ENCODE measurements at regions not wholly inside any gene's neighbourhood (a gene's known extent, or its start where the extent isn't known, plus 50 kb on each side); places are given as distances from the start of the nearest gene placed in this dataset.

DNA sequence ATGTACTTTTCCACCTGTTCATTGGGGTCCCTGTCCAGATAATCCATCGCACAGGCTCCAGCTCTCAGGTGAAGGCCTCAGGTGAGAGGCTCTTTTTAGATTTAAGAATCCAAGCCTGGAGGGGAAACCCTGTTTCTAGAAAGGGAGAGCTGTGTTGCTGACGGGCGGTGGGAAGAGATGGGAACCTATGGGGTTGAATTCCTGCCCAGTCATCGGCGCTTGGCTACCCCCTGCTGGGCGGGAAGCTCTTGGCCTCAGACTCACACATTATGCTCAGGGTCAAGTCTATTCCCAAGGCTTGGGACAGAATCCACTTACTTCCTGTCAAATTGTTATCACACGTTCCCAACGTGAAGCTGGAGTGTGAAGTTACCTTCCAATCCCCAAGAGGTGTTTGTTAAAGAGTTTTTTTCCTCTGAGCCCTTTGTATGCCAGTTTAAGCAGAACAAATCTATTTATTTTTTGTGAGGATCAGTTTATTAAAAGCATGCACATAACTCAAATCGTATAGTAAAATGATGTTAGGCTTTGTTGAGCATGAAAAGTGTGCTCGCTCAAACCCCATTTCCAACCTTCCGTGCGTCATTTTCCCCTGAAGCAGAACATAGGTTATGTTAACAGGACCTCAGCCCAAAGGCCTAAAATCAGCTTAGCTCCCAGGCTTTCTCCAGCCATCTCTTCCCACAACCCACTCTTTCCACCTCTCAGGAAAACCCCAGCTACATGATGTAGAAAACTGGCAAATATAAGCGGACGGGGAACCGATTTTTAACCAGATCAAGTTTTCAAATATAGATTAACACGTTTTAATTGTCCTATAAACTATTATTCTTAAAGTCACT, 181.7 kb upstream of the ETAA1 start:
- TF ChIP-seq ZNF473 (tag by site-specific recombination; IDR thresholded peaks at IDR 0.05): no peak
- no peak for TF ChIP-seq ZNF624 (tag by site-specific recombination; IDR thresholded peaks at IDR 0.05)
- TF ChIP-seq, protein P1, sequence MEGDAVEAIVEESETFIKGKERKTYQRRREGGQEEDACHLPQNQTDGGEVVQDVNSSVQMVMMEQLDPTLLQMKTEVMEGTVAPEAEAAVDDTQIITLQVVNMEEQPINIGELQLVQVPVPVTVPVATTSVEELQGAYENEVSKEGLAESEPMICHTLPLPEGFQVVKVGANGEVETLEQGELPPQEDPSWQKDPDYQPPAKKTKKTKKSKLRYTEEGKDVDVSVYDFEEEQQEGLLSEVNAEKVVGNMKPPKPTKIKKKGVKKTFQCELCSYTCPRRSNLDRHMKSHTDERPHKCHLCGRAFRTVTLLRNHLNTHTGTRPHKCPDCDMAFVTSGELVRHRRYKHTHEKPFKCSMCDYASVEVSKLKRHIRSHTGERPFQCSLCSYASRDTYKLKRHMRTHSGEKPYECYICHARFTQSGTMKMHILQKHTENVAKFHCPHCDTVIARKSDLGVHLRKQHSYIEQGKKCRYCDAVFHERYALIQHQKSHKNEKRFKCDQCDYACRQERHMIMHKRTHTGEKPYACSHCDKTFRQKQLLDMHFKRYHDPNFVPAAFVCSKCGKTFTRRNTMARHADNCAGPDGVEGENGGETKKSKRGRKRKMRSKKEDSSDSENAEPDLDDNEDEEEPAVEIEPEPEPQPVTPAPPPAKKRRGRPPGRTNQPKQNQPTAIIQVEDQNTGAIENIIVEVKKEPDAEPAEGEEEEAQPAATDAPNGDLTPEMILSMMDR (tag by site-specific recombination; IDR thresholded peaks at IDR 0.05): peak; percentile 23; the same call in 1 of the 2 replicates
- no peak for TF ChIP-seq ZNF391 (tag by site-specific recombination; IDR thresholded peaks at IDR 0.05; ENCODE audit: borderline replicate concordance, low read depth)
- Histone ChIP-seq H3K36me3 (ENCODE audit: control insufficient read depth in 2 of 2, insufficient read depth in 1 of 2, low read length in 2 of 2) (no peaks in the 10 kb centered on the region), H3K27ac (ENCODE audit: extremely low read depth, low read depth, low read length) (no peak overlapping the region; the same call in 1 of the 2 replicates), H3K4me1 (ENCODE audit: control insufficient read depth, insufficient read depth, low read length) (peaks cover 4% of the 10 kb centered on the region; the same call in 1 of the 2 replicates), H3K9me3 (ENCODE audit: control insufficient read depth, insufficient read depth, low read depth, low read length) (no peaks in the 10 kb centered on the region), H3K4me3 (ENCODE audit: low read depth, low read length) (no peak overlapping the region)
- ChIA-PET POLR2A (no interaction called here), CTCF (interaction anchor here (0.5 to 1.2 kb wide), 10 partner anchors 54 to 1574 kb away, joined by 3 to 5 read pairs (median 3); no protein-coding TSS in a partner anchor)

DNA sequence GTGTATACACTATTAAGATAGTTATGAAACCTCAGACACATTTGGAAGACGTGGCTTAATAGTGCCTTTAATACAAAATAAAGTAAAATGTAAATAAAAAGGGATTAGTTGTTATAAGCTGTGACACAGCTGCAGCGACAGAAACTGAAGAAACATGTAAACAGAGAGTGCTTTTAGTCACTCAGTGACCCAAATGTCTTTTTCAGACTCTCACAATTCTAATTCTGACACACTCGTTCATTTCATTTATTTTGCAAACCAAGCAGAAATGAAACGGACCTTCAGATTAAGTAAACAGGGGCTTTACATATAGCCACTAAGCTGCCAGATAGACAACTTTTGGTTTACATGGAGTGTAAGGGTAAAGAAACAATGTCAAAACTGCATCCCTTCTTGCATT, 181.0 kb upstream of the ETAA1 start:
- no peaks in the 10 kb centered on the region for H3K36me3 ChIP-seq (ENCODE audit: control insufficient read depth in 2 of 2, insufficient read depth in 1 of 2, low read length in 2 of 2)
- TF ChIP-seq ZNF121 (tag by site-specific recombination; IDR thresholded peaks at IDR 0.05): no peak
- TF ChIP-seq ZNF16 (tag by site-specific recombination; IDR thresholded peaks at IDR 0.05; ENCODE audit: low read depth): no peak
- no peak for TF ChIP-seq ZNF133 (tag by site-specific recombination; IDR thresholded peaks at IDR 0.05)
- TF ChIP-seq, protein P2, sequence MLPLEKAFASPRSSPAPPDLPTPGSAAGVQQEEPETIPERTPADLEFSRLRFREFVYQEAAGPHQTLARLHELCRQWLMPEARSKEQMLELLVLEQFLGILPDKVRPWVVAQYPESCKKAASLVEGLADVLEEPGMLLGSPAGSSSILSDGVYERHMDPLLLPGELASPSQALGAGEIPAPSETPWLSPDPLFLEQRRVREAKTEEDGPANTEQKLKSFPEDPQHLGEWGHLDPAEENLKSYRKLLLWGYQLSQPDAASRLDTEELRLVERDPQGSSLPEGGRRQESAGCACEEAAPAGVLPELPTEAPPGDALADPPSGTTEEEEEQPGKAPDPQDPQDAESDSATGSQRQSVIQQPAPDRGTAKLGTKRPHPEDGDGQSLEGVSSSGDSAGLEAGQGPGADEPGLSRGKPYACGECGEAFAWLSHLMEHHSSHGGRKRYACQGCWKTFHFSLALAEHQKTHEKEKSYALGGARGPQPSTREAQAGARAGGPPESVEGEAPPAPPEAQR (tag by site-specific recombination; IDR thresholded peaks at IDR 0.05): no peak
- no peak for TF ChIP-seq ZNF146 (tag by site-specific recombination; IDR thresholded peaks at IDR 0.05)
- TF ChIP-seq, protein P3, sequence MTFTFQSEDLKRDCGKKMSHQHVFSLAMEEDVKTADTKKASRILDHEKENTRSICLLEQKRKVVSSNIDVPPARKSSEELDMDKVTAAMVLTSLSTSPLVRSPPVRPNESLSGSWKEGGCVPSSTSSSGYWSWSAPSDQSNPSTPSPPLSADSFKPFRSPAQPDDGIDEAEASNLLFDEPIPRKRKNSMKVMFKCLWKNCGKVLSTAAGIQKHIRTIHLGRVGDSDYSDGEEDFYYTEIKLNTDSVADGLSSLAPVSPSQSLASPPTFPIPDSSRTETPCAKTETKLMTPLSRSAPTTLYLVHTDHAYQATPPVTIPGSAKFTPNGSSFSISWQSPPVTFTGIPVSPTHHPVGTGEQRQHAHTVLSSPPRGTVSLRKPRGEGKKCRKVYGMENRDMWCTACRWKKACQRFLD (tag by site-specific recombination; IDR thresholded peaks at IDR 0.05): no peak
- TF ChIP-seq, protein P4, sequence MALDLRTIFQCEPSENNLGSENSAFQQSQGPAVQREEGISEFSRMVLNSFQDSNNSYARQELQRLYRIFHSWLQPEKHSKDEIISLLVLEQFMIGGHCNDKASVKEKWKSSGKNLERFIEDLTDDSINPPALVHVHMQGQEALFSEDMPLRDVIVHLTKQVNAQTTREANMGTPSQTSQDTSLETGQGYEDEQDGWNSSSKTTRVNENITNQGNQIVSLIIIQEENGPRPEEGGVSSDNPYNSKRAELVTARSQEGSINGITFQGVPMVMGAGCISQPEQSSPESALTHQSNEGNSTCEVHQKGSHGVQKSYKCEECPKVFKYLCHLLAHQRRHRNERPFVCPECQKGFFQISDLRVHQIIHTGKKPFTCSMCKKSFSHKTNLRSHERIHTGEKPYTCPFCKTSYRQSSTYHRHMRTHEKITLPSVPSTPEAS (tag by site-specific recombination; IDR thresholded peaks at IDR 0.05): no peak
- TF ChIP-seq ZNF221 (tag by site-specific recombination; IDR thresholded peaks at IDR 0.05; ENCODE audit: borderline replicate concordance): no peak
- no peak for TF ChIP-seq ZIC2 (tag by site-specific recombination; IDR thresholded peaks at IDR 0.05)
- H3K4me3 ChIP-seq (ENCODE audit: low read depth, low read length): no peak overlapping the region
- ChIA-PET CTCF (interaction anchor here (0.7 to 1.0 kb wide), 2 partner anchors 375 to 643 kb away, joined by 3 to 5 read pairs; no protein-coding TSS in a partner anchor), POLR2A (no interaction called here)
- H3K27ac ChIP-seq (ENCODE audit: extremely low read depth, low read depth, low read length): no peak overlapping the region
- H3K9me3 ChIP-seq (ENCODE audit: control insufficient read depth, insufficient read depth, low read depth, low read length): no peaks in the 10 kb centered on the region
- H3K4me1 ChIP-seq (ENCODE audit: control insufficient read depth, insufficient read depth, low read length): peaks cover 4% of the 10 kb centered on the region; the same call in 1 of the 2 replicates

DNA sequence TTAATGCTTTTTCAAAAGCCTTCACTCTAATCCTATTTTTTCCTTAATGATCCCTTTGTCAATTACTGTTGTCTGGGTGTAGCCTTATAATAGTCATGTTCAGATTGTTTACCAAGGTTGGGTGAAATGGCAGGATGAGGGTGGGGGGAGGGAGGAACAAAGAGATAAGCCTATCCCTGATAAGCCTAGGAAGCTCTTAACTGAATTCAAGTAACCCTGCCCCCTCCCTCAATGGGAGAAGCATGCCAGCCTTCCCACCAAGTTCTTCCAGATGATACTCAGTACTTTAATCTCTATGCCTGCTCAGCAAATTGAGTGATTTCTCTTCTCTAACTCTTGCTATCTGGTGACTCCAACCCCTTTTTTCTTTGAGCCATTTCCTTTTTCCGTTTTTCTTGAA, 180.3 kb upstream of the ETAA1 start:
- CTCF ChIA-PET: interaction anchor here (0.7 kb wide), 1 partner anchor 447 kb away, joined by 3 read pairs; no protein-coding TSS in a partner anchor
- H3K4me1 ChIP-seq (ENCODE audit: control insufficient read depth, insufficient read depth, low read length): peaks cover 4% of the 10 kb centered on the region; the same call in 1 of the 2 replicates
- no peak overlapping the region for H3K27ac ChIP-seq (ENCODE audit: extremely low read depth, low read depth, low read length)
- no peaks in the 10 kb centered on the region for H3K9me3 ChIP-seq (ENCODE audit: control insufficient read depth, insufficient read depth, low read depth, low read length)
- H3K4me3 ChIP-seq (ENCODE audit: low read depth, low read length): no peak overlapping the region
- POLR2A ChIA-PET: no interaction called here
- no peaks in the 10 kb centered on the region for H3K36me3 ChIP-seq (ENCODE audit: control insufficient read depth in 2 of 2, insufficient read depth in 1 of 2, low read length in 2 of 2)
- TF ChIP-seq ZNF423 (tag by site-specific recombination; IDR thresholded peaks at IDR 0.05): no peak
- TF ChIP-seq, protein P5, sequence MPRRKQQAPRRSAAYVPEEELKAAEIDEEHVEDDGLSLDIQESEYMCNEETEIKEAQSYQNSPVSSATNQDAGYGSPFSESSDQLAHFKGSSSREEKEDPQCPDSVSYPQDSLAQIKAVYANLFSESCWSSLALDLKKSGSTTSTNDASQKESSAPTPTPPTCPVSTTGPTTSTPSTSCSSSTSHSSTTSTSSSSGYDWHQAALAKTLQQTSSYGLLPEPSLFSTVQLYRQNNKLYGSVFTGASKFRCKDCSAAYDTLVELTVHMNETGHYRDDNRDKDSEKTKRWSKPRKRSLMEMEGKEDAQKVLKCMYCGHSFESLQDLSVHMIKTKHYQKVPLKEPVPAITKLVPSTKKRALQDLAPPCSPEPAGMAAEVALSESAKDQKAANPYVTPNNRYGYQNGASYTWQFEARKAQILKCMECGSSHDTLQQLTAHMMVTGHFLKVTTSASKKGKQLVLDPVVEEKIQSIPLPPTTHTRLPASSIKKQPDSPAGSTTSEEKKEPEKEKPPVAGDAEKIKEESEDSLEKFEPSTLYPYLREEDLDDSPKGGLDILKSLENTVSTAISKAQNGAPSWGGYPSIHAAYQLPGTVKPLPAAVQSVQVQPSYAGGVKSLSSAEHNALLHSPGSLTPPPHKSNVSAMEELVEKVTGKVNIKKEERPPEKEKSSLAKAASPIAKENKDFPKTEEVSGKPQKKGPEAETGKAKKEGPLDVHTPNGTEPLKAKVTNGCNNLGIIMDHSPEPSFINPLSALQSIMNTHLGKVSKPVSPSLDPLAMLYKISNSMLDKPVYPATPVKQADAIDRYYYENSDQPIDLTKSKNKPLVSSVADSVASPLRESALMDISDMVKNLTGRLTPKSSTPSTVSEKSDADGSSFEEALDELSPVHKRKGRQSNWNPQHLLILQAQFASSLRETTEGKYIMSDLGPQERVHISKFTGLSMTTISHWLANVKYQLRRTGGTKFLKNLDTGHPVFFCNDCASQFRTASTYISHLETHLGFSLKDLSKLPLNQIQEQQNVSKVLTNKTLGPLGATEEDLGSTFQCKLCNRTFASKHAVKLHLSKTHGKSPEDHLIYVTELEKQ (tag by site-specific recombination; IDR thresholded peaks at IDR 0.05; ENCODE audit: borderline replicate concordance): no peak
- no peak for TF ChIP-seq ZNF510 (tag by site-specific recombination; IDR thresholded peaks at IDR 0.05; ENCODE audit: insufficient replicate concordance)
- TF ChIP-seq ZNF521 (tag by site-specific recombination; IDR thresholded peaks at IDR 0.05): no peak
- TF ChIP-seq ZNF701 (tag by site-specific recombination; IDR thresholded peaks at IDR 0.05): no peak
- no peak for TF ChIP-seq ZXDB (tag by site-specific recombination; IDR thresholded peaks at IDR 0.05)
- TF ChIP-seq ZNF791 (tag by site-specific recombination; IDR thresholded peaks at IDR 0.05): no peak
- no peak for TF ChIP-seq ZBTB7A (tag by site-specific recombination; IDR thresholded peaks at IDR 0.05; ENCODE audit: low read depth)
- TF ChIP-seq ZNF501 (tag by site-specific recombination; IDR thresholded peaks at IDR 0.05): no peak
